Peyer's patch (tissue), 4 donors: ENCODE measurements at regions not wholly inside any gene's neighbourhood (a gene's known extent, or its start where the extent isn't known, plus 50 kb on each side); places are given as distances from the start of the nearest gene placed in this dataset.

Experiments
- CTCF ChIP-seq, 6 experiments: fragments of 450-650 bp in 4 of 6; fragments of 200-600 bp in 2 of 6; sonication (generic) in 1 of 6; IDR thresholded peaks; one replicate each; pipeline ENCODE4 v1.5.1; 2017 to 2019; ENCODE audit warnings: antibody characterized with exemption in 6 of 6, mild to moderate bottlenecking in 3 of 6, moderate library complexity in 1 of 6
- POLR2A ChIP-seq, 2 donors: fragments of 450-650 bp; IDR thresholded peaks; one replicate each; pipeline ENCODE4 v1.5.1; 2017; ENCODE audit warnings: antibody characterized with exemption in 2 of 2, mild to moderate bottlenecking in 2 of 2, moderate library complexity in 2 of 2

GRCh38 chr4:176919631-176920030, 126.9 kb upstream of the VEGFC start:
- TF ChIP-seq CTCF (IDR thresholded peaks at IDR 0.05) = no peak
- TF ChIP-seq POLR2A (IDR thresholded peaks at IDR 0.05) = no peak
